Frontal cortex (tissue), 3 donors: ENCODE measurements at regions not wholly inside any gene's neighbourhood (a gene's known extent, or its start where the extent isn't known, plus 50 kb on each side); places are given as distances from the start of the nearest gene placed in this dataset.
"Not testable (repeated sequence)": the region's sequence is repeated elsewhere in the genome, so short reads cannot be mapped to it uniquely, and the experiment has no call there.

ENCODE experiments used
- DNase-seq, 2 donors: peaks; one replicate each; pipeline ENCODE4 v3.0.0; 2012; ENCODE audit warnings: low spot score in 2 of 2
- FAIRE-seq: peaks from 2 replicates; lab custom pipeline; 2012; peaks lifted over from hg19 to GRCh38; lab: Jason Lieb, UNC
- donor health status: control.
- donor health status: control.
- donor health status: control.

DNA sequence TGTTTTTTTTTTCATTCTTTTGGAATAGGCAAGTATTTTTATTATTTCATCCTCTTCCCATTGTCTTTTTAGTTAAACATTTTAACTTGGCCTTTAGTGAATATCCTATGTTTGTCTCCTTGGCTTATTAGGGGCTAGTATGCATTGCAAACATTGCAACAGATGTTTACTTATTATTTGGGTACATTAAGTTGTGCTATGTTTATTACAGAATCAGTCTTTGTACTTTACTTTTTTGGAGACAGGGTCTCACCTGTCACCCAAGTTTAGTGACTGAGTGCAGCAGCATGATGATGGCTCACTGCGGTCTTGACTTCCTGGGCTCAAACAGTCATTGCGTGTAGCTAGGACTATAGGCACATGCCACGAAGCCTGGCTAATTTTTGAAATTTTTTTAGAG is 51.1 kb upstream of the NUDT6 start:
- FAIRE-seq (no peak), DNase-seq (no peak)

DNA sequence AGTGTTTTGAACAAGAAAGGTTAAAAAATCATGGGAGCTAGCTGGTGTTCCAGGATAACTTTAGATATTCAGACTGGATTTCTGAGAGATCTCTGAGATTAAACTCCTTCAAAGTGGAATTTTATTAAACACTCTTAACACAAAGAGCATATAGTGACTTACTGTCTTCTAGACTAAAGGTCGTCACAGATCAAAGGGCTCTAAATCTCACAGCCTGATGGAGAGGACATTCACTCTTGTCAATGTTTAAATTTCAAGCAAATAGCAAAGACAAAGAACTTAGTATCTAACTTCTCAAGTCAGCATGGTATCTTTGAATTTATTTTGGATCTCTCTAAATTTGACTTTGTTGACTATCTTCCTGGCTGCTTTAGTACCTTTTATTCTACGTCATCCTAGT is 53.7 kb upstream of the NUDT6 start:
- DNase-seq (no peak), FAIRE-seq (no peak)

DNA sequence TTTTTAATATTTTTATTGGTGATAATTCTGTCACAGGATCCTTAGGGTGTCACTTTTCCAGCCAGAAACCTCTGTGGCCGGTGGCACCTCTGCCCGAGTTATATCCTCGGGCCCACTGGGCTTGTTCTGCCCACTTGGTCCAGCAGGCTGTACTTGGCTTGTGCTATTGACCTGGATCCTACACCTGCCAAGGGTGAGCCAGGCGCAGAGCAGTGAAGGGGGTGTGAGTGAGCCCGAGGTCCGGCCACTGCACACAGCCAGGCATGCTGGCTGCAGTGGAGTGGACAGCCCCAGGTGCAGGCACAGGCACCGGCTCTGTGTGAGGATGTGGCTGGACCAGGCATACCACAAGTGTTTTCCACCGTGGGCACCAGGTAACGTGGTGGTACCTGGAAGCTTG is 54.7 kb upstream of the NUDT6 start:
- FAIRE-seq = no peak

DNA sequence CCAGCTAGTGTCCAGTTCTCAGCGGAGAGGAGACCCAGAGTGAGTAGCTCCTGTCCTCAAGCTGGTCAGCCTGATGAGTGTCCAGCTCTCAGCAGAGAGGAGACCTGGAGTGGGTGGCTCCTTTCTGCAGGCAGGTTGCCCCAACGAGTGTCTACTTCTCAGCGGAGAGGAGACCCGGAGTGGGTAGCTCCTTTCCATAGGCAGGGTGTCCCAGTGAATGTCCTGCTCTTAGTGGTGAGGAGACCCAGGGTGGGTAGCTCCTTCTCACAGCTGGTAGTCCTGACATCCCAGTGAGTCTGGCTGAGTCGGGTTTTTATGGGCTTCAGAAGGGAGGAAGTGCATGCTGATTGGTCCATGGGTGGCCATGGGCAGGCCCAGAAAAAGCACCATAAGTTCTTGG is 55.7 kb upstream of the NUDT6 start:
- FAIRE-seq (no peak), DNase-seq (no peak)

More for the DNA sequence above, 54.7 kb upstream of the NUDT6 start:
- no peak for DNase-seq

DNA sequence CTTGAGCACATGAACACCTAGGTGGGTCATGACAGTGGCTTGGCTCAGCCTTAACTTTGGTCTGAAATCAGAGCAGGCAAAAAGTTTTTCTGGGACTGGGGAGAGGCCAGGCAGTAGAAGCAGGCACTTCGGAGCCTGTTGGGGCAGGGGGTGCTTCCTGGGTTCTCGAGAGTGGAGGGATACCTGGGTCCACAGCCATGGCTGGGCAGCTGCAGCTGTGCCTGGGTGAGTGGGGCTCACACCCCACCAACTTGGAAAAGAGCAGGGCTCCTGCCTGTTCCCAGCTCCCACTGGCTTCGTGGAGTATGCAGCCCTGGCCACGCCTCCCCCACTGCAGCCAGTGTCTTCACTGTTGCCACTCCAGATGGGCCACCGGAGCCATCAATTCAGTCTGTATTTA is 56.4 kb upstream of the NUDT6 start:
- DNase-seq = no peak
- FAIRE-seq = no peak

DNA sequence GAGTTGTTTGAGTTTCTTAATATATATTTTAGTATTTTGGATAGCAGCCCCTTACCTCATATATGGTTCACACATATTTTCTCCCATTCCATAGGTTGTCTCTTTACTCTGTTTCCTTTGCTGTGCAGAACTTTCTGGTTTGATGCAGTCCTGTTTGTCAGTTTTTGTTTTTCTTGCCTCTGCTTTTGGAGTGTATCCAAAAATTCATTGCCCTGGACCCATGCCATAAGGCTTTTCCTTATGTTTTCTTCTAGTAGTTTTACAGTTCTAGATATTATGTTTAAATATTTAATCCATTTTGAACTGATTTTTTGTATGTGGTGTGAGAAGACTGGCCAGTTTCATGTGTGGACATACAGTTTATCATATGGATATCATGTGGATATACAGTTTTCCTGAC is 58.5 kb upstream of the NUDT6 start:
- no peak for DNase-seq
- no peak for FAIRE-seq

DNA sequence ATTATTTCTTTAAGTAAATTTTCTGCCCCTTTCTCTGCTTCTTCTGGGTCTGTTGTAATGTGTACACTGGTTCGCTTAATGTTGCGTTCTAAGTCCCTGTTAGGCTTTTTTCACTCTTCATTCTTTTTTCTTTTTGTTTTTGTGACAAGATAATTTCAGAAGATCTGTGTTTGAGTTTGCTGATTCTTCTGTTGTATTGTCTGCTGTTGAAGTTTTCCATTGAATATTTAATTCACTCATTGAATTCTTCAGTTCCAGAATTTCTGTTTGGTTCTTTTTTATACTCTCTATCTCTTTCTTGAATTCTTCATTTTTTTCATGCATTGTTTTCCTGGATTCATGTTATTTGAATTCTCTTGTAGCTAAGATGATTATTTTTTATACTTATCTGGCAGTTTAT is 66.3 kb upstream of the NUDT6 start:
- DNase-seq = no peak
- no peak for FAIRE-seq

DNA sequence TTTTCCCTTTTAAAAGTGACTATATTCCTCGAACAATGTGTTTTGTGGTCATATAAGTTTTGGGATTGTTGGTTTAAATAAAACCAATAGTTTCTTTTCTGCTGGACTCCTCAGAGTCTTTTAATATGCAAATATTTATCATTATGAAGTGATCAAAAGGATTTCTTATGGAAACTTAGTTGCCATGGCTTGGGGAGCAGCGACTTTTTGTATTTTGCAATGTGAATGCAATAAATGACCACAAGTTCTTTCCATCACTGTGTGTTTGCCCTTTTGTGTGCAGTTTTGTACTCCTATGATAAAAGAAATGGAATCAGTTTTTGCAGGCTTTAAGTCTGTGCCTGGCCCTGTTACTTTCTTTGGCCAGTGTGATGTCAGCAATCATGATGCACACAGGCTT is 68.5 kb upstream of the NUDT6 start:
- no peak for FAIRE-seq
- DNase-seq = no peak

DNA sequence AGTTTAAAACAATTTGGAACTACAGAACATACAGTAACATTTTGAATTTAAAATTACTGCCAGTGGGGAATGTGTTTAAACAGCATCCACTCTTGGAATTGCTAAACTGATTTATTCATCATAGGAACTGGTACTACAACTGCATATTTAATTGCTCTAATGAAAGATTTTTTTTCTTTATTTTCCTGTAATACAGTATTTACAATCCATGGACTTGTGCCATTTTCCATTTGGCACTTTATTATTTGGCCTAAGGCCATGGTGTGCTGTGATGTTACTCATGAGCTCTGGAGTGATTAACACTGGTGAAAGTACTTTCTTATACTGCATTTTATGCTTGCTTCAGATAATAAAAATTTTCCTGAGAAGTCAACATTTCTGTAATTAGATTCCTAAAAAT is 69.7 kb upstream of the NUDT6 start:
- DNase-seq (no peak), FAIRE-seq (no peak)

DNA sequence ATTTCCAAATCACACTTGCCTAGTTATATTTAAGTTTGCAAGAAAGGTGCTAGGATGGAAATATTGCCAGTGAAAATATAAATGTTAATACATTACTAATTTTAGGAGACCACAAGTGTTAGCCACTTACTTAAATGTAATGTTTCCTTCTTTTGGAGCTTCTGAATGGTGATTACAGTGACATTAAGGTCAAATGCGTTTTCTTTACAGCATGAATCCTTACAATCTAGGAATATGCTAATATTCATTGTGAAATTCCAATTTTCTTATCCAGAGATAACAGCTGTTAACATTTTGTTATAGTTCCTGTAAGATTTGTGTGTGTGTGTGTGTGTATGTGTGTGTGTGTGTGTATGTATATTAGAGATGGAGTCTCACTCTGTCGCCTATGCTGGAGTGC is 70.2 kb upstream of the NUDT6 start:
- DNase-seq (no peak), FAIRE-seq (no peak)

DNA sequence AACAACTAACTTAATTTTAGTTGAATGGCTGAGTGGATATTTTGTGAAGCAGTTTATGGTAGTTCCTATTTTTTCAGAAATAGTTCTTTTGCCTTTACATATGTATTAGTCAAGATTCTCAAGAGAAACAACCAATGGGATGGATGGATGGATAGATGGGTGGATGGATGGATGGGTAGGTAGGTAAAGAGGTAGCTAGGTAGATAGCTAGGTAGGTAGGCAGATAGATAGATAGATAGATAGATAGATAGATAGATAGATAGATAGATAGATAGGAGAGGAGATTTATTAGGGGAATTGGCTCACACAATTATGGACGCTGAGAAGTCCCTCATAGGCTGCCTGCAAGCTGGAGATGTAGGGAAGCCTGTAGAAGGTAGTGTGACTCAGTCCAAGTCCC is 74.0 kb upstream of the NUDT6 start:
- FAIRE-seq (no peak), DNase-seq (no peak)

DNA sequence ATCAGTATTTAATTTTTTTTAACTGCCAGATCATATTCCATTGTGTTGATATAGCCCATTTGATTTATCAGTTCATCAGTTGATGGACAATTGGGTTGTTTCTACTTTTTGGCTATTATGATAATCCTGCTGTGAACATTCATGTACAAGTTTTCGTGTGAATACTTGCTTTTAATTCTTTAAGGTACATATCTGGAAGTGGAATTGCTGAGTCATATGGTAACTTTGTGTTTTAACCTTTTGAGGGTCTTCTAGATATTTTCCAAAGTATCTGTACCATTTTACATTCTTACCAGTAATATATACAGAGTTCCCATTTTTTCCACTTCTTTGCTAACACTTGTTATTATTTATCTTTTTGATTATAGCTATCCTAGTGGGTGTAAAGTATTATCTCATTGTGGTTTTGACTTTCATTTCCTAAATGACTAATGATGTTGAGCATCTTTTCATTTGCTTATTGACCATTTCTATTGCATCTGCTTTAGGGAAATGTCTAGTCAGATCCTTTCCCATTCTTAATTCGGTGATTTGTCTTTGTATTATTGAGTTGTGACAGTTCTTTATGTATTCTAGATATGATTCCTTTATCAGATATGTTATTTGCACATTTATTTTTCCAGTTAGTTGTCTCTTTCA is 75.2 kb upstream of the NUDT6 start:
- DNase-seq (no peak), FAIRE-seq (no peak)

DNA sequence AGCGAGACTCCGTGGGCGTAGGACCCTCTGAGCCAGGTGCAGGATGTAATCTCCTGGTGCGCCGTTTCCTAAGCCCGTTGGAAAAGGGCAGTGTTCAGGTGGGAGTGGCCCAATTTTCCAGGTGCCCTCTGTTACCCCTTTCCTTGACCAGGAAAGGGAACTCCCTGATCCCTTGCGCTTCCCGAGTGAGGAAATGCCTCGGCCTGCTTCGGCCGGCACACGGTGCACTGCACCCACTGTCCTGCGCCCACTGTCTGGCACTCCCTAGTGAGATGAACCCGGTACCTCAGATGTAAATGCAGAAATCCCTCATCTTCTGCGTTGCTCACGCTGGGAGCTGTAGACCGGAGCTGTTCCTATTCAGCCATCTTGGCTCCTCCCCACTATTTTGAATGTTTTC is 81.7 kb upstream of the NUDT6 start:
- FAIRE-seq, DNase-seq: not testable (repeated sequence)

DNA sequence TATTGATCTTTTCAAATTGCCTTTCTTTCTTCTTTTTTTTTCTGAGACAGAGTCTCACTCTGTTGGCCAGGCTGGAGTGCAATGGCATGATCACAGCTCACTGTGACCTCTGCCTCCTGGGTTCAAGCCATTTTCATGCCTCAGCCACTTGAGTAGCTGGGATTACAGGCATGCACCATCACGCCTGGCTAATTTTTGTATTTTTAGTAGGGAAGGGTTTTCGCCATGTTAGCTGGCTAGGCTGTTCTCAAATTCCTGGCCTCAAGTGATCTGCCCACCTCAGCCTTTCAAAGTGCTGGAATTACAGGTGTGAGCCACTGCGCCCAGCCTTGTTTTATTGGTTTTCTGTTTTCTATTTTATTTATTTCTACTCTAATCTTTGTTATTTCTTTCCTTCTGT is 82.7 kb upstream of the NUDT6 start:
- not testable (repeated sequence) for FAIRE-seq

DNA sequence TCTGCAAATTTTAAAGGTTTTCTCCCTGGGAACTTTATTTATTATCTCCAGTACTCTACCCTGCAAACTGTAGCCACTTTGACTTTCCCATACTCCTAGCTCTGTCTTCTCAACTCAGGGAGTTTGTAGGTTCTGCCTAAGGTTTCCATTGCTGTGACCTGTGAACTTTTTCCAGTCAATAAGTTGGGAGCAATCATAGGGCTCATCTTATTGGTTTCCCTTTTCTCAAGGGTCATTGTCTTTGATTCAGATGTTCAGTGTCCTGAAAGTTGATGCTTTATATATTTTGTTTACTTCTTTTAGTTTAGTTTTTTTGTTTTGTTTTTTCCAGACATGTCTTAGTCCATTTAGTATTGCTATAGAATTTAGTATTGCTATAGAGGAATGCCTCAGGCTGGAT is 85.3 kb upstream of the NUDT6 start:
- no peak for FAIRE-seq
- DNase-seq = no peak

More for the DNA sequence above, 82.7 kb upstream of the NUDT6 start:
- DNase-seq = not testable (repeated sequence)

DNA sequence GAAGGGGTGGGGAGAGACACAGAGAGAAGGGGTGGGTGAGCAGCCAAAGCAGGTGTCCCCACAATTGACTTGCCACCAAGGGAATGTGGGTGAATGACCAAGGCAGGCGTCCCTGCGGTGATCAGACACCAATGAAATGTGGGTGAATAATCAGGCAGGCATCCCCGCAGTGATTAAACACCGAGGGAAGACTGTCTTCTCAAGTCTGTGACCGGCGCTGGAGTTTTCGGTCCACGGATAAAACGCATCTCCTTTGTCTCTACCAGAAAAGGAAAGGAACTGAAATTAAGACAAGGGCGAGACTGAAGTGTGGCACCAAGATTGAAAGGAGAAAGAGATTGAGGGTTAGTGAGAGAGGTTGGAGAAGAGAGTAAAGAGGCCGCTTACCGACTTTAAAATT is 90.0 kb upstream of the NUDT6 start:
- FAIRE-seq, DNase-seq: not testable (repeated sequence)

DNA sequence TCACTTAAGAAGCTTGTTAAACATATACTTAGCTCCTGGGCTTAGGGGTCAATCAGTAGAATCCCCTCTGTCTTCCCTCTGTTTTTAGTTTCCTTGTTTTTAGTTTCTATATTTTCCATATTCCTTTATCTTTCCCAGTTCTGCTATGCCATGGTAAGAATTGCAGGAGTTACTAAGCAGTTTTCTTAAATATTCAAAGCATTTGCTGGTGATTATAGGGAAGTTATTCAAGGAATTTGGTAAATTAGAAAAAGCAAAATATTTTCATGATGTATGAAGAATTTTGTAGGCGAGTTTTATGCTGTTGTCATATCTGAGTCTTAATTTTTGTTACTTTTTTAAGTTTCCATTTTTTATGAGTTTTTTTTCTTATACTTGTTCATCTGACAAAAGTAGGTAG is 91.6 kb upstream of the NUDT6 start:
- FAIRE-seq = no peak
- no peak for DNase-seq

DNA sequence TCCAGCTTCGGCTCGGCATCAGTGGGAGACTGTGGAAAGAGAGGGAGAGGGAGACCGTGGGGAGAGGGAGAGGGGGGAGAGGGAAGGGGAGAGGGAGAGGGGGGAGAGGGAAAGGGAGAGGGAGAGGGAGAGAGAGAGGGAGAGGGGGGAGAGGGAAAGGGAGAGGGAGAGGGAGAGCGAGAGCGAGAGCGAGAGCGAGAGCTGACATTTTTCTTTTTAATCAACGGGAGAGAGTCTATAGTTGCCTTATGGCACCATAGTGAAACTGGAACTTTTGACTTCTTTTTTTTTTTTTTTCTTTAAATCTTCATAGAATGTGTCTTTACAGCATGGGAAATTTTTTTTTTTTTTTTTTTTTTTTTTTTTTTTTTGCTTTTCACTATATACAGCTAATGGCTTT is 94.7 kb upstream of the NUDT6 start:
- no peak for DNase-seq
- no peak for FAIRE-seq

DNA sequence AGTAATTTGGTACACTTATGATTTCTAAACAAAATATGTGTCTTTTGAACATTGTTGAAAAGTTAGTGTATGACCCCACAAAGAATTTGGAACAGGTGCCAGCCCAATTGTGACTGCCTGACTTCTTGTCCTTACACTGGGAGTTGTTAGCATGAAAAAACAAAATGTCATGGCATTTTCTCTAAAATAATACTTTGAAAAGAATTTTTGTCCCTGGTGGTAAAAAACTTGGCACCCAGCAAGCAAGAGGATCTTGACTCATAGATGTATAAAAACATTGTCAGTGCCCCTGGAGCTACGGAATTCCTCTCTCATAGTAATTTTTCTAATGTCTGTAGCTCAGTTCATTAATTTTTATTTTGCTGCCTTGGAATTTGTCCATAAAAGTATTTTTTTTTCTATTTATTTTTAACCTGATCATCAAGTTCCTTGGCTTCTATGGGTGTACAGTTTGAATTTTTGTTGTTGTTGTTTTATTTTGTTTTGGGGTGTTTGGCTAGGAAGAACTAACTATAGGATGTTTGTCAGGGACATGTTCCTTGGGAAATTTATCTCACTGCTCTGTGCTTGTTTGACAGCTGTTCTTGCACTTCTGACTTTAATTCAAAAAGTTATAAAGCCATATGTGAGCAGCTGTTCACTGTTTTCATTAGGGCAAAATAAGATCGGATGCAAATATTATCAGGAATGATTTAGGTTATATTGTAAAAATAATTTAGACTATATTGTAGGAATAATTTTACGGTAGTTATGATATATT is 95.4 kb upstream of the NUDT6 start:
- no peak for FAIRE-seq
- DNase-seq = no peak

DNA sequence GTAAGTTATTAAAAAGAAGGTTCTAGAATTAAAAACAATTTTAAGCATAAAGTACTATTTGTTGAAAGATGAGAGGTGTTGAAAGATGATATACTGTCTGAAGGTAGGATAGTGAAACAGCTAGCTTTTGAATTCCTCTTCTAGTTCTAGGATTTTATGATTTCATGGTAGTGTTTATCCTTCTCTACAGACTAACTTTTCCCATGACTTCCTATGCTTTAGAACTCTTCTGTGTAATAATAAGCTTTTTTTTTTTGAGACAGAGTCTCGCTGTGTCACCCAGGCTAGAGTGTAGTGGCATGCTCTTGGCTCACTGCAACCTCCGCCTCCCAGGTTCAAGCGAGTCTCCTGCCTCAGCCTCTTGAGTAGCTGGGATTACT is 96.0 kb upstream of the NUDT6 start:
- no peak for FAIRE-seq
- no peak for DNase-seq

DNA sequence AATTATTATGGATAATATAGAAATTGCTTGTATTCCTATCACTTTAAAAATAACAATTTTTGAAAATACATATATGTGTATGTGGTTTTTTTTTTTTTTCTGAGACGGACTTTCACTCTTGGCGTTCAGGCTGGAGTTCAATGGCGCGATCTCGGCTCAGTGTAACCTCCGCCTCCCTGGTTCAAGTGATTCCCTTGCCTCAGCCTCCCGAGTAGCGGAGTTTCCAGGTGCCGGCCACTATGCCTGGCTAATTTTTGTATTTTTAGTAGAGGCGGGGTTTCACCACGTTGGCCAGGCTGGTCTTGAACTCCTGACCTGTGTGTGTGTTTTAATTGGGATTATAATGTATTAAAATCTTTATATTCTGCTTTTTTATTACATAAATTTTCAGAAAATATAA is 97.9 kb upstream of the NUDT6 start:
- FAIRE-seq (no peak), DNase-seq (no peak)

DNA sequence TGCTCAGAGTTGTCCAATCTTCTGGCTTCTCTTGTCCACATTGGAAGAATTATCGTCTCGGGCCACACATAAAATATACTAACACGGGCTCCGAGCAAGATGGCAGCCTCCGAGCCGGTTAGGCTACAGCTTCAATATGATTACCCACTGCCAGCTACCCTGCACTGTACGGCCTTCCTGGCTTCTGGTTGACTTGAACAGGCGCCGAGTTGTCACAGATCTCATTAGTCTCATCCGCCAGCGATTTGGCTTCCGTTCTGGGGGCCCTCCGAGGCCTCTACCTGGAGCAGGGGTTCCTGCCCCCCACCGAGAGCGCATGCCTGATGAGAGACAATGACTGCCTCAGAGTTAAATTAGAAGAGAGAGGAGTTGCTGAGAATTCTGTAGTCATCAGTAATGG is 101.2 kb upstream of the NUDT6 start:
- no peak for FAIRE-seq

More for the DNA sequence above, 101.2 kb upstream of the NUDT6 start:
- DNase-seq = no peak
